GM12875 (cell line): ENCODE measurements at regions not wholly inside any gene's neighbourhood (a gene's known extent, or its start where the extent isn't known, plus 50 kb on each side); places are given as distances from the start of the nearest gene placed in this dataset.

Source experiments
- H3K4me3 ChIP-seq: one replicate; pipeline ENCODE4 v1.5.1; 2011; ENCODE audit warnings: low read depth, low read length, control low read depth
- TF ChIP-seq, protein P1 (sequence below): IDR thresholded peaks from 2 replicates; pipeline ENCODE4 v1.5.1; 2011; ENCODE audit warnings: low read depth, mild to moderate bottlenecking, control low read depth, inconsistent platforms, low read length, moderate library complexity, borderline replicate concordance; ENCODE audit not compliant: insufficient read depth

DNA sequence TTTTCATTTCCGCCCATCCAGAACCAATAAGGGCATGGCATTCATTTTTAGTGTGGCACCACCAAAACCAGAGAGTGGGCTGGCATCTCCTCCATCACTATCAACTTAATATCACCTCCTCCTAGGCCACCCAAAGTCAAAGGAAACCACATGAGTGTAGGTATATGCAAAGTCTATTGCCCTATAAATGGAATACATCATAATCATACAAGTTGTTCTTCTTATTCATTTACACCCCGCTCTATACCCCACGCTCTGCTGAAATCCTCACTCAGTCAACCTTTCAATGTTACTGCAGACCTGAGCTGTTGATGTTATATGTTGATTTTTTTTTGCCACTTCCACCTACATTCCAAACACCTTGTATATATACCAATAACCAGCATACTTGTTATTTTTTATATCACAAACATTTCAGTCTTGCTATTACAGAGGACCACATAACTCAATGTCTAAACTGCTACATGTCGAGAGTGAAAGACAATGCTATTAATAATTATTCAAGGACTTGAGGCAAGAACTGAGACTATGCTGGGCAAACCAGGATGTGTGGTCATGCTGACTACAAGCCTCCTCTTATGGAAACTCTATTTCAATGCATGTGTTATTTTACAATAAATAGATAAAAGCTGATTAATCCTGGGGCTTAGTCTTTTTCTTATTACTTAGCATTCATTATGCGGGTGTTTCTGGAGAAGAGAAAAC, 466.5 kb upstream of the ID2 start:
- H3K4me3 ChIP-seq = no peak overlapping the region
- TF ChIP-seq, protein P1, sequence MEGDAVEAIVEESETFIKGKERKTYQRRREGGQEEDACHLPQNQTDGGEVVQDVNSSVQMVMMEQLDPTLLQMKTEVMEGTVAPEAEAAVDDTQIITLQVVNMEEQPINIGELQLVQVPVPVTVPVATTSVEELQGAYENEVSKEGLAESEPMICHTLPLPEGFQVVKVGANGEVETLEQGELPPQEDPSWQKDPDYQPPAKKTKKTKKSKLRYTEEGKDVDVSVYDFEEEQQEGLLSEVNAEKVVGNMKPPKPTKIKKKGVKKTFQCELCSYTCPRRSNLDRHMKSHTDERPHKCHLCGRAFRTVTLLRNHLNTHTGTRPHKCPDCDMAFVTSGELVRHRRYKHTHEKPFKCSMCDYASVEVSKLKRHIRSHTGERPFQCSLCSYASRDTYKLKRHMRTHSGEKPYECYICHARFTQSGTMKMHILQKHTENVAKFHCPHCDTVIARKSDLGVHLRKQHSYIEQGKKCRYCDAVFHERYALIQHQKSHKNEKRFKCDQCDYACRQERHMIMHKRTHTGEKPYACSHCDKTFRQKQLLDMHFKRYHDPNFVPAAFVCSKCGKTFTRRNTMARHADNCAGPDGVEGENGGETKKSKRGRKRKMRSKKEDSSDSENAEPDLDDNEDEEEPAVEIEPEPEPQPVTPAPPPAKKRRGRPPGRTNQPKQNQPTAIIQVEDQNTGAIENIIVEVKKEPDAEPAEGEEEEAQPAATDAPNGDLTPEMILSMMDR = no peak

DNA sequence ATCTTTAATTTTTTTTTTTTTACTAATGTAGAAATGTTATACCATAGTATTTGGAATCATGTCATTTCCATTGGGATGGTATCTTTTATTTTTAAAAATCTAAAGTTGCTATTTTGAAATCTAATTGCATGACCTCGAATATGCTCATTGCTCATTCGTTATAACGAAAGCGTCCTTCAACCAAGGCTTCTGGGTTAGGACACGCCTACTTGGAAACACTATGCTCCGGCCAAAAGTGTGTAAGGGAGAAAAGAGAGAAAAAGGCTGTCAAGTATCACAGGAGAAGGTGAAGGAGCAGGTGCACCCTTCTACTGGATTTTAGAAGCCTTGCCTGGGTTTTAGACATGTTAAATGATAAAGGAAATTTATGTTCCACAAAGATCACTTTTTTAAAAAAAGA, 465.9 kb upstream of the ID2 start:
- no peak overlapping the region for H3K4me3 ChIP-seq
- TF ChIP-seq, protein P1 = no peak

DNA sequence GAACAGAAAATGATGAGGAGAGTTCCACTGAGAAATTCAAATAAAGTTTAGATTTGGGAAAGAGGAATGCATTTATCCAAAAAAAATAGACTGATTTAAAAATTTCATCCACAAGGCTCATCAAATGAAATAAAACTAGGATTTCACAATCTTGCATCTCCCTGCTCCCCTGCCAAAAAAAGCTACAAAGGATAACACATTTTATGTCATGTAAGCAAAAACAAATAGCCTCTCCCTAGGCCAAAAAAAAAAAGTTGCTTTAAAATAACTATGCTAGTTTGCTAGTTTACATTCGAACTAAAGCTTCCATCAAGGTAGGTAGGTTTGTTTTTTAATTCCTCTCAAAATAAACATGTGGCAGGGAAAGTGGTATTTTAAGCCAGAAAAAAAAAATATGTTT, 465.5 kb upstream of the ID2 start:
- TF ChIP-seq, protein P1 = no peak

DNA sequence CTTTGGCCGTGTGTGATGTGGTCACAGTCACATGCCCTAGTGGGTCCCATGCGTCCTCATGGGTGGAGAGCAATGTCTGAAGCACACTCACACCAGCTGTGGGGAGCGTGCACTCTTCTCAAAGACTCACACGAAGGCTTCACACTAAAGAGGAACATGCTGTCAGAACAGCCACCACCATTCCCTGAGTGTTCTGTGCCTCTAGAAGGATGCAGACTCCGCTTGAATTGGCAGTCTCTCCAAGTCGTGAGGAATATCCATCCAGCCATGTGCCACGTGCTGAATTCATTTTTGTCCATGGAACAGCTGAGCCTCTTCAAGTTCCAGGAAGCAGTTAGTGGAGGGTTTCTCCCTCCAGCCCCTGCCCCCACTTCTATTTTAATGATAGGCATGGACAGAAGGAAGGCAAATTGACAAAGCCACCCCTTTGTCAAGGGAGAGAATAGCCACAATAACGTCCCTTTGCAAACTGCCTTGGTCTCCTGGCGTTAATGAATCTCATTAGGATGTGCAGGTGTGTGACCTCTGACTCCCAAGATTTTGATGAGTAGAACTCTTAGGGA, 464.3 kb upstream of the ID2 start:
- no peak overlapping the region for H3K4me3 ChIP-seq
- TF ChIP-seq, protein P1 = no peak

More for the DNA sequence above, 465.5 kb upstream of the ID2 start:
- H3K4me3 ChIP-seq = no peak overlapping the region

DNA sequence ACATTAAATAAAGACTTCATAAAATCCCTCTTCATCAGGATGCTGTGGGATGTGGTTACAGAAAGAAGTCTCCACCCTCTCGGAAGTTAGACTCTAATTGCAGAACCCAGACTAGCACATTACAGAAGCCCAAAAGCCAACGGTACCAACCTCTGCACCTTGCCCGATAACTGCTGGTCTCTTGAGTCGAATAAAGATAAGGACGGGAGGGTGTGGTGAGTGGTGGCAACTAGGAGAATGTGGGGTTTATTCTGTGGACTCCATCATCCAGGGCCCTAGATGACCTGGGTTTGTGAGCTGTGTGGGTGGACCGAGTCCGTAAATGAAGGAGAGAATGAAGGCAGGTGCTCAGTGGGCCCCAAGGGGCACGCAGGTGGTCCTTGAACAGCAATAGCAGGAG, 462.8 kb upstream of the ID2 start:
- no peak overlapping the region for H3K4me3 ChIP-seq
- TF ChIP-seq, protein P1 = no peak

DNA sequence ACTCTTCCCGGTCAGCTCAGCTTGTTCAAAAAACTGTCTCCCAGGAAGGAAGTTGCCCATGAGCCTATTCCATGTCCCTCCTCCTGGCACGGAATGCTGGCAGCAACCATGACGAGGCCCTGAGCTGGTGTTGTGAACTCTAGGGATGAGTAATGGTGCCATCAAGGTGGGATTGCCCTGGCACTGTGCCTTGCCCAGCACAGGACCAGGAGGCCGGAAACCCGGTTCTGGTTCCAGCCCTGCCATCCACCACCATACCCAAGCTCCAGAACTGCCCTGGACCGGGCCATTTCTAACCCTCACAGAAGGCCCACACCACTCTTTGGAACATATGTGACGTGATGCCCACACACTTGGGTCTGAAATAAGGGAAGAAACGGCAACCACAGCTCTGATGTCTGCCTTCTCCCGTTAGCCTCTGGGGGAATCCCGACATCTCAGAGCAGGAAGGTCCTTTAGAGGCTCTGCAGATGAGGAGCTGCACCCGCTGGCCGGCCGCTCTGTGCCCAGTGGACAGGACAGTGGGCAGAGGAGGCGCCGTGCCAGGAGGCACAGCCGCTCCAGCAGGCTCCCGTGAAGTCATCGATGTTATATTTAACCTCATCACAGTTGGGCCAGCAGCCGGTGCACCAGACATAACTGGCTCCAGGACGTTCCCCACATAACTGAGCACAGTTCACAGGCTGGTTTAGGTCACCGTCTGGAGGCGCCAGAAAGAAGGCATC, 462.1 kb upstream of the ID2 start:
- TF ChIP-seq, protein P1 = no peak
- H3K4me3 ChIP-seq = no peak overlapping the region
